IMR-90 (cell line): ENCODE measurements at regions not wholly inside any gene's neighbourhood (a gene's known extent, or its start where the extent isn't known, plus 50 kb on each side); places are given as distances from the start of the nearest gene placed in this dataset.

Experiments
- ATAC-seq: fragments of 200-7000 bp; cut with Tn5 transposase; 2 replicates; pipeline ENCODE4 v1.9.1; 2020; ENCODE audit warnings: low read depth, mild to moderate bottlenecking, moderate library complexity
- BruUV-seq: library from RNA; stranded (reverse); fragments of 400-500 nt; replicated peaks from 2 replicates; lab custom pipeline; 2021; lab: Mats Ljungman, UMichigan
- CTCF ChIA-PET: fragments of 300-600 bp; formaldehyde crosslinking; extraction: SDS; loops from one replicate; lab custom pipeline; 2021; ENCODE audit warnings: antibody characterized with exemption; lab: Yijun Ruan, JAX
- POLR2A ChIA-PET: fragments of 300-600 bp; sonication (Branson Sonifier 250); formaldehyde crosslinking; loops from one replicate; lab custom pipeline; 2022; ENCODE audit warnings: antibody characterized with exemption; ENCODE audit not compliant: unreplicated experiment; lab: Charles Lee
- DNase-seq: peaks from one replicate; pipeline ENCODE4 v3.0.0; 2013
- H2AFZ ChIP-seq: replicated peaks from 2 replicates; pipeline ENCODE3; 2013; ENCODE audit warnings: low read length, mild to moderate bottlenecking; ENCODE audit not compliant: poor library complexity
- H2AK5ac ChIP-seq: 2 replicates; pipeline ENCODE4 v1.6.1; 2013; ENCODE audit warnings: low read depth, low read length, inconsistent platforms
- H2AK9ac ChIP-seq: replicated peaks from 2 replicates; pipeline ENCODE3; 2013; ENCODE audit warnings: mild to moderate bottlenecking, low read depth, low read length, moderate library complexity; ENCODE audit not compliant: poor library complexity
- H2BK120ac ChIP-seq: 2 replicates; pipeline ENCODE4 v1.6.1; 2013; ENCODE audit warnings: low read depth, low read length, inconsistent platforms
- H2BK15ac ChIP-seq: 3 replicates; pipeline ENCODE4 v1.6.1; 2013; ENCODE audit warnings: low read depth, low read length, inconsistent platforms
- H2BK20ac ChIP-seq: 2 replicates; pipeline ENCODE4 v1.6.1; 2013; ENCODE audit warnings: low read depth, mild to moderate bottlenecking, inconsistent platforms, low read length, moderate library complexity
- H2BK5ac ChIP-seq: 2 replicates; pipeline ENCODE4 v1.6.1; 2013; ENCODE audit warnings: mild to moderate bottlenecking, low read depth, low read length, inconsistent platforms; ENCODE audit not compliant: poor library complexity, severe bottlenecking
- H3K14ac ChIP-seq: replicated peaks from 2 replicates; pipeline ENCODE4 v1.6.1; 2013; ENCODE audit warnings: low read depth, low read length, inconsistent platforms
- H3K18ac ChIP-seq: 2 replicates; pipeline ENCODE4 v1.6.1; 2013; ENCODE audit warnings: low read depth, low read length, control low read depth
- H3K23ac ChIP-seq: 2 replicates; pipeline ENCODE4 v1.6.1; 2013; ENCODE audit warnings: low read depth, low read length, inconsistent platforms
- H3K27ac ChIP-seq: 2 replicates; pipeline ENCODE4 v1.5.1; 2013; ENCODE audit warnings: mild to moderate bottlenecking, control low read depth, low read length; ENCODE audit not compliant: insufficient read depth
- H3K27me3 ChIP-seq: 2 replicates; pipeline ENCODE4 v1.6.1; 2013; ENCODE audit warnings: low read length; ENCODE audit not compliant: control insufficient read depth, insufficient read depth
- H3K36me3 ChIP-seq: 2 replicates; pipeline ENCODE4 v1.6.1; 2013; ENCODE audit warnings: low read length, mixed read lengths; ENCODE audit not compliant: control insufficient read depth, insufficient read depth
- H3K4ac ChIP-seq: 2 replicates; pipeline ENCODE4 v1.6.1; 2013; ENCODE audit warnings: low read depth, low read length, inconsistent platforms
- H3K4me1 ChIP-seq: 2 replicates; pipeline ENCODE4 v1.6.1; 2013; ENCODE audit warnings: low read length, mixed read lengths; ENCODE audit not compliant: control insufficient read depth, insufficient read depth
- H3K4me2 ChIP-seq: 2 replicates; pipeline ENCODE4 v1.6.1; 2013; ENCODE audit warnings: low read depth, mild to moderate bottlenecking, control low read depth, low read length, moderate library complexity
- H3K4me3 ChIP-seq: 2 replicates; pipeline ENCODE4 v1.5.1; 2013; ENCODE audit warnings: low read depth, mild to moderate bottlenecking, control low read depth, low read length, moderate library complexity; ENCODE audit not compliant: insufficient read depth
- H3K56ac ChIP-seq: 2 replicates; pipeline ENCODE4 v1.6.1; 2013; ENCODE audit warnings: low read length, inconsistent platforms; ENCODE audit not compliant: insufficient read depth; ENCODE audit errors: extremely low read depth
- H3K79me1 ChIP-seq, 2 experiments: 2 replicates each; pipeline ENCODE4 v1.6.1; 2013; ENCODE audit warnings: low read length in 2 of 2, inconsistent platforms in 1 of 2, low read depth in 1 of 2
- H3K9ac ChIP-seq: 2 replicates; pipeline ENCODE4 v1.6.1; 2013; ENCODE audit warnings: low read depth, low read length, control low read depth
- H3K9me1 ChIP-seq: 2 replicates; pipeline ENCODE4 v1.6.1; 2013; ENCODE audit warnings: low read length, inconsistent platforms; ENCODE audit not compliant: insufficient read depth
- H3K9me3 ChIP-seq: 2 replicates; pipeline ENCODE4 v1.6.1; 2013; ENCODE audit warnings: low read length; ENCODE audit not compliant: control insufficient read depth, insufficient read depth
- H4K20me1 ChIP-seq: 2 replicates; pipeline ENCODE4 v1.6.1; 2013; ENCODE audit warnings: low read length, inconsistent platforms; ENCODE audit not compliant: insufficient read depth
- H4K5ac ChIP-seq: 2 replicates; pipeline ENCODE4 v1.6.1; 2013; ENCODE audit warnings: mild to moderate bottlenecking, low read depth, low read length, control low read depth
- H4K8ac ChIP-seq, 2 experiments: 2 replicates each; pipeline ENCODE4 v1.6.1; 2013; ENCODE audit warnings: low read depth in 2 of 2, low read length in 2 of 2, control low read depth in 1 of 2, inconsistent platforms in 1 of 2
- H4K91ac ChIP-seq: 2 replicates; pipeline ENCODE4 v1.6.1; 2013; ENCODE audit warnings: low read depth, low read length, inconsistent platforms; ENCODE audit not compliant: insufficient read depth
- FOS ChIP-seq: fragments of 150-350 bp; IDR thresholded peaks from 2 replicates; pipeline ENCODE4 v1.6.1; 2016; ENCODE audit warnings: low read depth, low read length
- MAFK ChIP-seq: IDR thresholded peaks from 2 replicates; pipeline ENCODE4 v1.6.1; 2012; ENCODE audit warnings: low read depth, low read length, improper control_type of control experiment
- MAZ ChIP-seq: IDR thresholded peaks from 2 replicates; pipeline ENCODE4 v1.6.1; 2012; ENCODE audit warnings: low read depth, mild to moderate bottlenecking, low read length, improper control_type of control experiment, moderate library complexity, borderline replicate concordance
- MXI1 ChIP-seq: IDR thresholded peaks from 2 replicates; pipeline ENCODE4 v1.6.1; 2012; ENCODE audit warnings: low read depth, mild to moderate bottlenecking, low read length, moderate library complexity, borderline replicate concordance
- NFE2L2 ChIP-seq: fragments of 150-350 bp; IDR thresholded peaks from 2 replicates; pipeline ENCODE4 v1.6.1; 2016; ENCODE audit warnings: low read depth, mild to moderate bottlenecking, low read length
- RAD21 ChIP-seq: IDR thresholded peaks from 2 replicates; pipeline ENCODE4 v1.6.1; 2012; ENCODE audit warnings: low read length, improper control_type of control experiment
- RFX5 ChIP-seq: IDR thresholded peaks from 2 replicates; pipeline ENCODE4 v1.8.0; 2012; ENCODE audit warnings: low read depth, mild to moderate bottlenecking, low read length, moderate library complexity
- SMC3 ChIP-seq: fragments of 150-350 bp; IDR thresholded peaks from 2 replicates; pipeline ENCODE4 v1.6.1; 2016; ENCODE audit warnings: low read depth, mild to moderate bottlenecking, antibody characterized with exemption, low read length, moderate library complexity
- WGBS, 2 experiments: methylation state at CpG; one replicate each; pipeline versions ENCODE4 v1.1.5 to v1.1.7; 2013; ENCODE audit warnings: missing lambda C conversion rate in 2 of 2; ENCODE audit not compliant: insufficient read length in 1 of 2; ENCODE audit errors: extremely low coverage in 2 of 2; 5-methylcytosine and 5-hydroxymethylcytosine counted together
- dilution Hi-C: fragments of 300-500 bp; cut with HindIII; formaldehyde crosslinking; loops from one replicate; pipeline ENCODE4 v1.14.3; 2018; ENCODE audit warnings: low sequenced_read_pairs; ENCODE audit not compliant: unreplicated experiment
- in situ Hi-C: fragments of 300-500 bp; cut with MboI; formaldehyde crosslinking; loops from 3 replicates; pipeline ENCODE4 v1.14.3; 2019; ENCODE audit warnings: low sequenced_read_pairs, inconsistent platforms, mixed read lengths
- intact Hi-C: fragments of 100-400 bp; cut with micrococcal nuclease; formaldehyde crosslinking; loops from 2 replicates; pipeline ENCODE4 v1.10.0; 2022
- TF ChIP-seq, protein P1 (sequence below): fragments of 150-350 bp; IDR thresholded peaks from 2 replicates; pipeline ENCODE4 v1.6.1; 2016; ENCODE audit warnings: low read depth, mild to moderate bottlenecking, low read length, moderate library complexity, borderline replicate concordance
- TF ChIP-seq, protein P2 (sequence below): conservative IDR thresholded peaks from 2 replicates; pipeline ENCODE4 v1.5.1; 2012; ENCODE audit warnings: mild to moderate bottlenecking, low read depth, low read length, improper control_type of control experiment
- TF ChIP-seq, protein P3 (sequence below): fragments of 150-350 bp; IDR thresholded peaks from 2 replicates; pipeline ENCODE4 v1.6.1; 2017; ENCODE audit warnings: mild to moderate bottlenecking, antibody characterized with exemption, low read length, low read depth

DNA sequence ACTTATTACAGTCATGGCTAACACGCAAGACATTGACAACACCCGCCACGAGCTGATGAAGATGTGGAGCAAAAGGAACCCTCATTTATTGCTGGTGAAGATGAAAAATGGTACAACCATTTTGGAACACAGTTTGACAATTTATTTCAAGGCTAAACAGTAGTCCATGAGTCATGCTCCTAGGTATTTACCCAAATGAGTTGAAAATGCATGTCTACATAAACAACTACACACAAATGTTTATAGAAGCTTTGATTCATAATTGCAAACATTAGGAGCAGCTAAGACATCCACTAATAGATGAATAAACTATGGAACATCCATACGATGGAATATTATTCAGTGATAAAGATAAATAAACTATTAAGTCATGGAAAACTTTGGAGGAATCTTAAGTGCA is 580.1 kb downstream of the RAPGEF2 start:
- in situ Hi-C loops, result no loop called here
- WGBS, 2 experiments, result no CpG with 5 or more reads among the region's 4 CpGs
- ChIA-PET CTCF (no interaction called here), POLR2A (no interaction called here)
- Histone ChIP-seq H3K4me2 (no peak overlapping the region), H4K8ac (no peak overlapping the region), H4K5ac (no peak overlapping the region), H4K91ac (no peak overlapping the region), H3K9me1 (no peaks in the 10 kb centered on the region), H3K56ac (no peak overlapping the region), H3K4me3 (no peak overlapping the region), H3K23ac (no peak overlapping the region), H3K79me1 (no peaks in the 10 kb centered on the region), H3K18ac (no peak overlapping the region), H2BK120ac (no peak overlapping the region), H3K9ac (no peak overlapping the region), H3K36me3 (no peaks in the 10 kb centered on the region), H3K4me1 (no peaks in the 10 kb centered on the region), H3K27ac (no peak overlapping the region), H2AK5ac (no peak overlapping the region), H2BK5ac (no peak overlapping the region), H3K14ac (no peak overlapping the region), H2BK20ac (no peak overlapping the region), H3K9me3 (peaks cover 7% of the 10 kb centered on the region), H2AFZ (no peak overlapping the region), H2AK9ac (no peak overlapping the region), H3K27me3 (no peaks in the 10 kb centered on the region), H2BK15ac (no peak overlapping the region), H4K20me1 (no peaks in the 10 kb centered on the region), H3K4ac (no peak overlapping the region)
- no peak for TF ChIP-seq FOS
- TF ChIP-seq, protein P1, sequence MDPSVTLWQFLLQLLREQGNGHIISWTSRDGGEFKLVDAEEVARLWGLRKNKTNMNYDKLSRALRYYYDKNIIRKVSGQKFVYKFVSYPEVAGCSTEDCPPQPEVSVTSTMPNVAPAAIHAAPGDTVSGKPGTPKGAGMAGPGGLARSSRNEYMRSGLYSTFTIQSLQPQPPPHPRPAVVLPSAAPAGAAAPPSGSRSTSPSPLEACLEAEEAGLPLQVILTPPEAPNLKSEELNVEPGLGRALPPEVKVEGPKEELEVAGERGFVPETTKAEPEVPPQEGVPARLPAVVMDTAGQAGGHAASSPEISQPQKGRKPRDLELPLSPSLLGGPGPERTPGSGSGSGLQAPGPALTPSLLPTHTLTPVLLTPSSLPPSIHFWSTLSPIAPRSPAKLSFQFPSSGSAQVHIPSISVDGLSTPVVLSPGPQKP, result no peak
- TF ChIP-seq, protein P2, sequence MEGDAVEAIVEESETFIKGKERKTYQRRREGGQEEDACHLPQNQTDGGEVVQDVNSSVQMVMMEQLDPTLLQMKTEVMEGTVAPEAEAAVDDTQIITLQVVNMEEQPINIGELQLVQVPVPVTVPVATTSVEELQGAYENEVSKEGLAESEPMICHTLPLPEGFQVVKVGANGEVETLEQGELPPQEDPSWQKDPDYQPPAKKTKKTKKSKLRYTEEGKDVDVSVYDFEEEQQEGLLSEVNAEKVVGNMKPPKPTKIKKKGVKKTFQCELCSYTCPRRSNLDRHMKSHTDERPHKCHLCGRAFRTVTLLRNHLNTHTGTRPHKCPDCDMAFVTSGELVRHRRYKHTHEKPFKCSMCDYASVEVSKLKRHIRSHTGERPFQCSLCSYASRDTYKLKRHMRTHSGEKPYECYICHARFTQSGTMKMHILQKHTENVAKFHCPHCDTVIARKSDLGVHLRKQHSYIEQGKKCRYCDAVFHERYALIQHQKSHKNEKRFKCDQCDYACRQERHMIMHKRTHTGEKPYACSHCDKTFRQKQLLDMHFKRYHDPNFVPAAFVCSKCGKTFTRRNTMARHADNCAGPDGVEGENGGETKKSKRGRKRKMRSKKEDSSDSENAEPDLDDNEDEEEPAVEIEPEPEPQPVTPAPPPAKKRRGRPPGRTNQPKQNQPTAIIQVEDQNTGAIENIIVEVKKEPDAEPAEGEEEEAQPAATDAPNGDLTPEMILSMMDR, result no peak
- TF ChIP-seq MAFK, result no peak
- no peak for TF ChIP-seq NFE2L2
- no peak for TF ChIP-seq RFX5
- TF ChIP-seq RAD21, result no peak
- TF ChIP-seq, protein P3, sequence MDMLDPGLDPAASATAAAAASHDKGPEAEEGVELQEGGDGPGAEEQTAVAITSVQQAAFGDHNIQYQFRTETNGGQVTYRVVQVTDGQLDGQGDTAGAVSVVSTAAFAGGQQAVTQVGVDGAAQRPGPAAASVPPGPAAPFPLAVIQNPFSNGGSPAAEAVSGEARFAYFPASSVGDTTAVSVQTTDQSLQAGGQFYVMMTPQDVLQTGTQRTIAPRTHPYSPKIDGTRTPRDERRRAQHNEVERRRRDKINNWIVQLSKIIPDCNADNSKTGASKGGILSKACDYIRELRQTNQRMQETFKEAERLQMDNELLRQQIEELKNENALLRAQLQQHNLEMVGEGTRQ, result no peak
- TF ChIP-seq SMC3, result no peak
- no peak for TF ChIP-seq MXI1
- TF ChIP-seq MAZ, result no peak
- BruUV-seq, result no TSS peak
- DNase-seq (no peak), ATAC-seq (no peak)
- intact Hi-C loops, result no loop called here
- dilution Hi-C loops, result no loop called here
